Endothelial cell of umbilical vein (primary cell): ENCODE measurements at regions not wholly inside any gene's neighbourhood (a gene's known extent, or its start where the extent isn't known, plus 50 kb on each side); places are given as distances from the start of the nearest gene placed in this dataset.

Experiments used
- BruUV-seq: library from RNA; stranded (reverse); fragments of 400-500 nt; replicated peaks from 2 replicates; lab custom pipeline; 2021; lab: Mats Ljungman, UMichigan
- CTCF ChIA-PET: fragments of 300-600, 350-600 bp; sonication (Branson Sonifier 250); formaldehyde crosslinking; loops from one replicate; lab custom pipeline; 2021; ENCODE audit warnings: antibody characterized with exemption, inconsistent platforms; lab: Charles Lee
- POLR2A ChIA-PET: fragments of 300-600, 350-600 bp; sonication (Branson Sonifier 250); formaldehyde crosslinking; loops from one replicate; lab custom pipeline; 2021; ENCODE audit warnings: antibody characterized with exemption, inconsistent platforms; lab: Charles Lee
- DNase-seq: peaks from one replicate; pipeline ENCODE4 v3.0.0-alpha.2; 2011; ENCODE audit warnings: low read depth, low spot score
- FAIRE-seq: peaks from 2 replicates; lab custom pipeline; 2011; peaks lifted over from hg19 to GRCh38; lab: Jason Lieb, UNC
- H2AFZ ChIP-seq: 2 replicates; pipeline ENCODE4 v1.6.0; 2012; ENCODE audit warnings: low read depth, low read length, control low read depth, inconsistent platforms
- H3K27ac ChIP-seq: 2 replicates; pipeline ENCODE4 v1.5.1; 2011; ENCODE audit warnings: low read depth, mild to moderate bottlenecking, control low read depth, low read length, moderate library complexity; ENCODE audit not compliant: insufficient read depth
- H3K27me3 ChIP-seq, 2 experiments: 2 replicates each; pipeline versions ENCODE4 v1.6.0 to v1.6.1; 2011; ENCODE audit warnings: low read length in 2 of 2, mixed read lengths in 1 of 2; ENCODE audit not compliant: control insufficient read depth in 2 of 2, insufficient read depth in 2 of 2
- H3K36me3 ChIP-seq, 2 experiments: 2 replicates in 1 of 2; 3 replicates in 1 of 2; pipeline ENCODE4 v1.5.1; 2011; ENCODE audit warnings: low read length in 2 of 2, mild to moderate bottlenecking in 1 of 2, moderate library complexity in 1 of 2; ENCODE audit not compliant: control insufficient read depth in 2 of 2, insufficient read depth in 2 of 2; ENCODE audit errors: extremely low read depth in 1 of 2
- H3K4me1 ChIP-seq: 3 replicates; pipeline ENCODE4 v1.5.1; 2011; ENCODE audit warnings: mild to moderate bottlenecking, low read length; ENCODE audit not compliant: control insufficient read depth, insufficient read depth; ENCODE audit errors: extremely low read depth
- H3K4me2 ChIP-seq: 2 replicates; pipeline ENCODE4 v1.6.1; 2011; ENCODE audit warnings: low read length, control low read depth, mixed read lengths; ENCODE audit not compliant: insufficient read depth
- H3K4me3 ChIP-seq, 3 experiments: fragments of 200-600 bp in 1 of 3; sonication (generic), shearing (Covaris generic) in 1 of 3; replicated peaks in 1 of 3; 2 replicates each; pipeline ENCODE4 v1.5.1; 2011 to 2016; ENCODE audit warnings: control low read depth in 3 of 3, low read length in 3 of 3, mild to moderate bottlenecking in 2 of 3, inconsistent platforms in 1 of 3, low read depth in 1 of 3, moderate library complexity in 1 of 3; ENCODE audit not compliant: insufficient read depth in 1 of 3
- H3K79me2 ChIP-seq: 2 replicates; pipeline ENCODE4 v1.6.0; 2012; ENCODE audit warnings: low read length, inconsistent platforms; ENCODE audit not compliant: control insufficient read depth, insufficient read depth
- H3K9ac ChIP-seq: replicated peaks from 2 replicates; pipeline ENCODE3; 2011; ENCODE audit warnings: low read length, control low read depth; ENCODE audit not compliant: insufficient read depth; ENCODE audit errors: extremely low read depth
- H3K9me1 ChIP-seq: replicated peaks from 3 replicates; pipeline ENCODE4 v1.6.0; 2011; ENCODE audit warnings: mild to moderate bottlenecking, low read length; ENCODE audit not compliant: control insufficient read depth, insufficient read depth; ENCODE audit errors: extremely low read depth
- H3K9me3 ChIP-seq: replicated peaks from 2 replicates; pipeline ENCODE4 v1.5.1; 2012; ENCODE audit warnings: low read length, inconsistent platforms; ENCODE audit not compliant: control insufficient read depth, insufficient read depth
- H4K20me1 ChIP-seq: replicated peaks from 2 replicates; pipeline ENCODE3; 2011; ENCODE audit warnings: mild to moderate bottlenecking, low read length; ENCODE audit not compliant: control insufficient read depth, insufficient read depth; ENCODE audit errors: extremely low read depth
- EZH2 ChIP-seq: IDR thresholded peaks from 2 replicates; pipeline ENCODE4 v1.6.1; 2012; ENCODE audit warnings: borderline replicate concordance, low read depth, mild to moderate bottlenecking, moderate library complexity, low read length, inconsistent platforms; ENCODE audit not compliant: severe bottlenecking
- FOS ChIP-seq: IDR thresholded peaks from 2 replicates; pipeline ENCODE4 v1.6.1; 2011; ENCODE audit warnings: mild to moderate bottlenecking, low read length, moderate library complexity, borderline replicate concordance; ENCODE audit not compliant: insufficient read depth
- JUN ChIP-seq: IDR thresholded peaks from 2 replicates; pipeline ENCODE4 v1.6.1; 2011; ENCODE audit warnings: borderline replicate concordance, low read depth; ENCODE audit not compliant: insufficient read length, insufficient read depth
- MYC ChIP-seq: IDR thresholded peaks from one replicate; pipeline ENCODE4 v1.6.1; 2011; ENCODE audit warnings: mild to moderate bottlenecking, low read depth, low read length
- POLR2A ChIP-seq: IDR thresholded peaks from 2 replicates; pipeline ENCODE4 v1.6.1; 2012; ENCODE audit warnings: low read depth, mild to moderate bottlenecking, control low read depth, low read length
- POLR2AphosphoS5 ChIP-seq: IDR thresholded peaks from 2 replicates; pipeline ENCODE4 v1.6.1; 2012; ENCODE audit warnings: low read depth, mild to moderate bottlenecking, control low read depth, low read length, moderate library complexity; ENCODE audit not compliant: insufficient read depth
- dilution Hi-C: fragments of 300-500 bp; cut with MboI; formaldehyde crosslinking; loops from one replicate; pipeline ENCODE4 v1.15.0; 2019; ENCODE audit warnings: low sequenced_read_pairs; ENCODE audit not compliant: extremely low pct_ligation_motif_present
- intact Hi-C: fragments of 100-400 bp; cut with micrococcal nuclease; formaldehyde crosslinking; loops from one replicate; pipeline ENCODE4 v1.10.0; 2022

- no TSS peak for BruUV-seq
- dilution Hi-C loops, result no loop called here
- POLR2A ChIA-PET, result no interaction called here
These were observed 144.9 kb upstream of the RGS17 start for GRCh38 chr6:153275997-153276396.

GRCh38 chr6:153272201-153272980 lies 141.3 kb upstream of the RGS17 start:
- no peaks in the 10 kb centered on the region for H3K36me3 ChIP-seq
- H4K20me1 ChIP-seq, result no peaks in the 10 kb centered on the region
- no peaks in the 10 kb centered on the region for H3K4me1 ChIP-seq
- BruUV-seq, result no TSS peak
- CTCF ChIA-PET, result no interaction called here
- intact Hi-C loops (no loop called here), dilution Hi-C loops (no loop called here)
- no peak overlapping the region for H3K9ac ChIP-seq
- H3K4me2 ChIP-seq, result no peak overlapping the region
- TF ChIP-seq POLR2A (no peak), FOS (no peak), JUN (no peak), EZH2 (no peak), POLR2AphosphoS5 (no peak)
- no peaks in the 10 kb centered on the region for H3K9me3 ChIP-seq
- H3K79me2 ChIP-seq, result no peaks in the 10 kb centered on the region
- DNase-seq (no peak), FAIRE-seq (no peak)
- H3K27ac ChIP-seq, result no peak overlapping the region
- H3K9me1 ChIP-seq, result no peaks in the 10 kb centered on the region
- no peak overlapping the region for H3K4me3 ChIP-seq
- POLR2A ChIA-PET, result no interaction called here
- H2AFZ ChIP-seq, result no peak overlapping the region
- no peaks in the 10 kb centered on the region for H3K27me3 ChIP-seq

More at GRCh38 chr6:153275997-153276396, 144.9 kb upstream of the RGS17 start:
- no peaks in the 10 kb centered on the region for H3K4me1 ChIP-seq
- H3K9me3 ChIP-seq, result no peaks in the 10 kb centered on the region
- no peak for FAIRE-seq
- no peaks in the 10 kb centered on the region for H3K36me3 ChIP-seq
- no peak overlapping the region for H3K9ac ChIP-seq
- H2AFZ ChIP-seq, result no peak overlapping the region
- intact Hi-C loops, result no loop called here
- H3K27me3 ChIP-seq, result no peaks in the 10 kb centered on the region
- no peaks in the 10 kb centered on the region for H3K79me2 ChIP-seq
- no peak overlapping the region for H3K27ac ChIP-seq
- no peaks in the 10 kb centered on the region for H3K9me1 ChIP-seq
- no peaks in the 10 kb centered on the region for H4K20me1 ChIP-seq
- no peak for DNase-seq
- no peak overlapping the region for H3K4me2 ChIP-seq
- TF ChIP-seq EZH2 (no peak), MYC (no peak), JUN (no peak), POLR2AphosphoS5 (no peak)
- CTCF ChIA-PET, result no interaction called here
- no peak overlapping the region for H3K4me3 ChIP-seq
